ENCODE measurements at regions not wholly inside any gene's neighbourhood (a gene's known extent, or its start where the extent isn't known, plus 50 kb on each side); places are given as distances from the start of the nearest gene placed in this dataset.

DNA sequence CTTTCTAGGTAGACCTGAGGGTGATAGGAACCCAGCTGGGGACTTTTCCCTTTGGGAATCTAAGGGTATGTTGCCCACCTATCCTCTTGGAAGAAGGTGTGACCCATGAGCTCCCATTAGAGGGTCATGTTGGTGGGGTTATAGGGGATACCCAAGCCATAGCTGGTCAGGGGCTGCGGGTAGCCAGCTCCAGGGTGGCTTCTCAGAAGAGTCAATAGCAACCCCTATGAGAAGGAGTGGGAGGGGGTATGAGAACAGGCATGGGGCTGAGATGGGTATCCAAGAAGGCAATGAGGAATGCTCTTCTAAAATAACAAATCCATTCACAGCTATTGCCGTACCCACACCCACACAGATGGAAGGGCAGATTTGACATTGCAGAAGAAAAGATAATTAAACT is 217.8 kb downstream of the UACA start:
- H3K9me1 ChIP-seq (ENCODE audit: control insufficient read depth, insufficient read depth, low read length), result no peaks in the 10 kb centered on the region
- FAIRE-seq (no peak), DNase-seq (ENCODE audit: extremely low read depth in 1 of 4, low spot score in 3 of 4) (no peak), ATAC-seq (no peak)
- H4K20me1 ChIP-seq (replicated peaks; ENCODE audit: control insufficient read depth, insufficient read depth, low read length), result no peaks in the 10 kb centered on the region
- BruUV-seq (replicated peaks), result no TSS peak
- no peak overlapping the region for H3K4me2 ChIP-seq (ENCODE audit: insufficient read depth, low read length)
- 0% methylated on average over 2 of the region's 2 CpGs for WGBS (ENCODE audit: insufficient coverage, low coverage, missing lambda C conversion rate)
- in situ Hi-C loops (cut with MboI) (no loop called here), intact Hi-C loops (cut with micrococcal nuclease) (no loop called here)
- ChIA-PET POLR2A (no interaction called here), CTCF (ENCODE audit: low intra/inter-chr PET ratio) (no interaction called here)
- H3K4me3 ChIP-seq, result no peak overlapping the region
- TF ChIP-seq SRSF1 (IDR thresholded peaks at IDR 0.05; ENCODE audit: low read depth, low read length) (no peak), ZNF551 (CRISPR knock-in tag; IDR thresholded peaks at IDR 0.05) (no peak), BHLHE40 (IDR thresholded peaks at IDR 0.05; ENCODE audit: low read length) (no peak), KDM1A (IDR thresholded peaks at IDR 0.05) (no peak)
- TF ChIP-seq, protein P1, sequence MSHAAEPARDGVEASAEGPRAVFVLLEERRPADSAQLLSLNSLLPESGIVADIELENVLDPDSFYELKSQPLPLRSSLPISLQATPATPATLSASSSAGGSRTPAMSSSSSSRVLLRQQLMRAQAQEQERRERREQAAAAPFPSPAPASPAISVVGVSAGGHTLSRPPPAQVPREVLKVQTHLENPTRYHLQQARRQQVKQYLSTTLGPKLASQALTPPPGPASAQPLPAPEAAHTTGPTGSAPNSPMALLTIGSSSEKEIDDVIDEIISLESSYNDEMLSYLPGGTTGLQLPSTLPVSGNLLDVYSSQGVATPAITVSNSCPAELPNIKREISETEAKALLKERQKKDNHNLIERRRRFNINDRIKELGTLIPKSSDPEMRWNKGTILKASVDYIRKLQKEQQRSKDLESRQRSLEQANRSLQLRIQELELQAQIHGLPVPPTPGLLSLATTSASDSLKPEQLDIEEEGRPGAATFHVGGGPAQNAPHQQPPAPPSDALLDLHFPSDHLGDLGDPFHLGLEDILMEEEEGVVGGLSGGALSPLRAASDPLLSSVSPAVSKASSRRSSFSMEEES (CRISPR knock-in tag; IDR thresholded peaks at IDR 0.05), result no peak
- TF ChIP-seq, protein P2, sequence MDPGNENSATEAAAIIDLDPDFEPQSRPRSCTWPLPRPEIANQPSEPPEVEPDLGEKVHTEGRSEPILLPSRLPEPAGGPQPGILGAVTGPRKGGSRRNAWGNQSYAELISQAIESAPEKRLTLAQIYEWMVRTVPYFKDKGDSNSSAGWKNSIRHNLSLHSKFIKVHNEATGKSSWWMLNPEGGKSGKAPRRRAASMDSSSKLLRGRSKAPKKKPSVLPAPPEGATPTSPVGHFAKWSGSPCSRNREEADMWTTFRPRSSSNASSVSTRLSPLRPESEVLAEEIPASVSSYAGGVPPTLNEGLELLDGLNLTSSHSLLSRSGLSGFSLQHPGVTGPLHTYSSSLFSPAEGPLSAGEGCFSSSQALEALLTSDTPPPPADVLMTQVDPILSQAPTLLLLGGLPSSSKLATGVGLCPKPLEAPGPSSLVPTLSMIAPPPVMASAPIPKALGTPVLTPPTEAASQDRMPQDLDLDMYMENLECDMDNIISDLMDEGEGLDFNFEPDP (CRISPR knock-in tag; IDR thresholded peaks at IDR 0.05), result no peak
- TF ChIP-seq, protein P3, sequence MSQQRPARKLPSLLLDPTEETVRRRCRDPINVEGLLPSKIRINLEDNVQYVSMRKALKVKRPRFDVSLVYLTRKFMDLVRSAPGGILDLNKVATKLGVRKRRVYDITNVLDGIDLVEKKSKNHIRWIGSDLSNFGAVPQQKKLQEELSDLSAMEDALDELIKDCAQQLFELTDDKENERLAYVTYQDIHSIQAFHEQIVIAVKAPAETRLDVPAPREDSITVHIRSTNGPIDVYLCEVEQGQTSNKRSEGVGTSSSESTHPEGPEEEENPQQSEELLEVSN (IDR thresholded peaks at IDR 0.05; ENCODE audit: borderline replicate concordance in 1 of 2, extremely low read depth in 1 of 2, insufficient read depth in 1 of 2, insufficient read length in 1 of 2, low read depth in 1 of 2, low read length in 1 of 2, poor library complexity in 1 of 2, severe bottlenecking in 1 of 2), result no peak
- TF ChIP-seq, protein P4, sequence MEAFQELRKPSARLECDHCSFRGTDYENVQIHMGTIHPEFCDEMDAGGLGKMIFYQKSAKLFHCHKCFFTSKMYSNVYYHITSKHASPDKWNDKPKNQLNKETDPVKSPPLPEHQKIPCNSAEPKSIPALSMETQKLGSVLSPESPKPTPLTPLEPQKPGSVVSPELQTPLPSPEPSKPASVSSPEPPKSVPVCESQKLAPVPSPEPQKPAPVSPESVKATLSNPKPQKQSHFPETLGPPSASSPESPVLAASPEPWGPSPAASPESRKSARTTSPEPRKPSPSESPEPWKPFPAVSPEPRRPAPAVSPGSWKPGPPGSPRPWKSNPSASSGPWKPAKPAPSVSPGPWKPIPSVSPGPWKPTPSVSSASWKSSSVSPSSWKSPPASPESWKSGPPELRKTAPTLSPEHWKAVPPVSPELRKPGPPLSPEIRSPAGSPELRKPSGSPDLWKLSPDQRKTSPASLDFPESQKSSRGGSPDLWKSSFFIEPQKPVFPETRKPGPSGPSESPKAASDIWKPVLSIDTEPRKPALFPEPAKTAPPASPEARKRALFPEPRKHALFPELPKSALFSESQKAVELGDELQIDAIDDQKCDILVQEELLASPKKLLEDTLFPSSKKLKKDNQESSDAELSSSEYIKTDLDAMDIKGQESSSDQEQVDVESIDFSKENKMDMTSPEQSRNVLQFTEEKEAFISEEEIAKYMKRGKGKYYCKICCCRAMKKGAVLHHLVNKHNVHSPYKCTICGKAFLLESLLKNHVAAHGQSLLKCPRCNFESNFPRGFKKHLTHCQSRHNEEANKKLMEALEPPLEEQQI (IDR thresholded peaks at IDR 0.05), result no peak
- no peaks in the 10 kb centered on the region for H3K27me3 ChIP-seq (ENCODE audit: control insufficient read depth in 2 of 2, insufficient read depth in 2 of 2, low read length in 2 of 2)
- no peaks in the 10 kb centered on the region for H3K9me3 ChIP-seq (replicated peaks; ENCODE audit: control insufficient read depth, insufficient read depth, low read depth, low read length)
- H3K36me3 ChIP-seq (ENCODE audit: control insufficient read depth, insufficient read depth, low read length), result no peaks in the 10 kb centered on the region
- H3K4me1 ChIP-seq (replicated peaks in 1 of 2; ENCODE audit: control insufficient read depth in 2 of 2, insufficient read depth in 2 of 2, low read length in 2 of 2), result no peaks in the 10 kb centered on the region
- no peak overlapping the region for H3K27ac ChIP-seq (ENCODE audit: extremely low read depth, low read depth, low read length)
- H3K79me2 ChIP-seq (ENCODE audit: control insufficient read depth, insufficient read depth, low read length), result no peaks in the 10 kb centered on the region
- H3K9ac ChIP-seq (ENCODE audit: insufficient read depth in 1 of 2, low read depth in 2 of 2, low read length in 2 of 2), result no peak overlapping the region
- no peak overlapping the region for H2AFZ ChIP-seq (ENCODE audit: low read depth, low read length)
